ENCODE measurements at regions not wholly inside any gene's neighbourhood (a gene's known extent, or its start where the extent isn't known, plus 50 kb on each side); places are given as distances from the start of the nearest gene placed in this dataset.
A peak's percentile ranks its signal among the peaks of the same experiment; 100 is the strongest.

DNA sequence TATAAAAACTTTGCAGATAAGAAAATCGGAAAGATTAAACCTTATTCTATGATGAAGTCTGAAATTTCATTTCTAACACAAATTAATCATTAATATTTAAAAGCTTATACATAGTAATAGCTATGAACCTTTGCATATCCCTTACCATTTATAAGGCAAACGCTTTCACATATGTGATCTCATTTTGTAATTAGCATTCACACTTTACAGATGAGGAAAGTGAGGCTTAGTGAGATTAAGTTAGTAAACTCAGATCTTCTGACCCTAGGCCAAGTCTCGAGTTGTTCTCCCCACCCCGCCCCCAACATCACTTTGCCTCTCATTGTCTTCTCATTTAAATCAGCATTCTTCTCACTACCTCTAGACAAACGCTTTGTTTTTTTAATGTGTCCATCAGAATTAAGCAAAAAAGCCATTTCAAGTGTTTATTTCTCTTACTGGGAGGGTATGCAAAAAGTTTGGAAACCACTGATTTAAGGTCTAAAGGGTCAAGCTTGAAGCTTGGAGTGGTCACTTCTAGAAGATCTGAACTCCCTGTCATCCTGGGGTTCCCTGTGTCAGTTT, 172.9 kb upstream of the BCL6 start:
- H3K4me3 ChIP-seq = no peak overlapping the region

DNA sequence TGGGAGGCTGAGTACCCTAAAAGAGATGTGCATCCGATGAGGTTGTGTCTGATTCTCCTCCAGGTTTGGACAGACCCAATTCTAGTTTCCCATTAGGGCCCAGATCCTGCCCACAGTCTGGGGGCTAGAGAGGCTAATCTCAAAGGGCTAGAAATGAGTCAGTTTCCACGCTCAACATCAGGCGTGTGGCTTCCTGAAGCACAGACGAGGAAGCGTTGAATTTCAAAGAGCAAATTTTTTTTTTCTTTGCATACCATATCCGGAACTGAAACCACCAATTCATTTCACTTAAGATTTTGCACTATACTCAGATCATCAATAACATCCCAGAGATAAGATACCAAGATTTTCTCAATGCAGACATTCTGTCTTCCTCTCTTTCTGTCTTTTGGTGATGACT, 173.8 kb upstream of the BCL6 start:
- DNase-seq (ENCODE audit: low read depth in 1 of 2, low spot score in 1 of 2) = peak in 1 of 2 donors; percentile 20
- Histone ChIP-seq H3K27ac (no peak overlapping the region), H3K27me3 (no peaks in the 10 kb centered on the region), H3K4me3 (no peak overlapping the region), H3K36me3 (no peaks in the 10 kb centered on the region), H3K4me1 (ENCODE audit: low read depth) (no peaks in the 10 kb centered on the region), H3K9me3 (ENCODE audit: low read depth) (no peaks in the 10 kb centered on the region)
- TF ChIP-seq, protein P1, sequence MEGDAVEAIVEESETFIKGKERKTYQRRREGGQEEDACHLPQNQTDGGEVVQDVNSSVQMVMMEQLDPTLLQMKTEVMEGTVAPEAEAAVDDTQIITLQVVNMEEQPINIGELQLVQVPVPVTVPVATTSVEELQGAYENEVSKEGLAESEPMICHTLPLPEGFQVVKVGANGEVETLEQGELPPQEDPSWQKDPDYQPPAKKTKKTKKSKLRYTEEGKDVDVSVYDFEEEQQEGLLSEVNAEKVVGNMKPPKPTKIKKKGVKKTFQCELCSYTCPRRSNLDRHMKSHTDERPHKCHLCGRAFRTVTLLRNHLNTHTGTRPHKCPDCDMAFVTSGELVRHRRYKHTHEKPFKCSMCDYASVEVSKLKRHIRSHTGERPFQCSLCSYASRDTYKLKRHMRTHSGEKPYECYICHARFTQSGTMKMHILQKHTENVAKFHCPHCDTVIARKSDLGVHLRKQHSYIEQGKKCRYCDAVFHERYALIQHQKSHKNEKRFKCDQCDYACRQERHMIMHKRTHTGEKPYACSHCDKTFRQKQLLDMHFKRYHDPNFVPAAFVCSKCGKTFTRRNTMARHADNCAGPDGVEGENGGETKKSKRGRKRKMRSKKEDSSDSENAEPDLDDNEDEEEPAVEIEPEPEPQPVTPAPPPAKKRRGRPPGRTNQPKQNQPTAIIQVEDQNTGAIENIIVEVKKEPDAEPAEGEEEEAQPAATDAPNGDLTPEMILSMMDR (IDR thresholded peaks at IDR 0.05; ENCODE audit: low read depth, low read length) = no peak

More for the DNA sequence above, 172.9 kb upstream of the BCL6 start:
- Histone ChIP-seq H3K4me1 (ENCODE audit: low read depth) (no peaks in the 10 kb centered on the region), H3K9me3 (ENCODE audit: low read depth) (no peaks in the 10 kb centered on the region), H3K36me3 (no peaks in the 10 kb centered on the region), H3K27me3 (no peaks in the 10 kb centered on the region), H3K27ac (no peak overlapping the region)
- TF ChIP-seq, protein P1 (IDR thresholded peaks at IDR 0.05; ENCODE audit: low read depth, low read length) = no peak
- no peak for DNase-seq (ENCODE audit: low read depth in 1 of 2, low spot score in 1 of 2)

DNA sequence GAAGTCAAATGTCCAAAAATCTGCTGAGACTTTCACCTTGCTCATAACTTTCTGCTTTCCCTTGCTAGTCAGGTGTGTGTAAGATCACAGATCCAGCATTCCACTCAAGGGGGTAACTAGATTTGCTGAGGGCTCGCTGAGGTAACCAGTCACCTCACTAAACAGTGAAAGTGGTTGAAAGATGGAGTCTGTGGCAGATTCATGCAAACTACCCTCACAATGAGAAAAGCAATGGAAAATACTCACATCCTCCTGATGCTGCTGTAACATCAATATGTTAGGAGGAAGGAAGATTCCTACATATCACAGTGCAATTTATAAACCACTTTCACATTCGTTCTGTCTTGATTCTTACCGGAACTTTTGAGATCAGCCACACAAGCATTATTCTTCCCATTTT, 174.3 kb upstream of the BCL6 start:
- no peak overlapping the region for H3K27ac ChIP-seq
- no peaks in the 10 kb centered on the region for H3K36me3 ChIP-seq
- H3K27me3 ChIP-seq = no peaks in the 10 kb centered on the region
- H3K4me1 ChIP-seq (ENCODE audit: low read depth) = no peaks in the 10 kb centered on the region
- TF ChIP-seq, protein P1 (IDR thresholded peaks at IDR 0.05; ENCODE audit: low read depth, low read length) = no peak
- no peak for DNase-seq (ENCODE audit: low read depth in 1 of 2, low spot score in 1 of 2)
- H3K4me3 ChIP-seq = no peak overlapping the region
- H3K9me3 ChIP-seq (ENCODE audit: low read depth) = no peaks in the 10 kb centered on the region

DNA sequence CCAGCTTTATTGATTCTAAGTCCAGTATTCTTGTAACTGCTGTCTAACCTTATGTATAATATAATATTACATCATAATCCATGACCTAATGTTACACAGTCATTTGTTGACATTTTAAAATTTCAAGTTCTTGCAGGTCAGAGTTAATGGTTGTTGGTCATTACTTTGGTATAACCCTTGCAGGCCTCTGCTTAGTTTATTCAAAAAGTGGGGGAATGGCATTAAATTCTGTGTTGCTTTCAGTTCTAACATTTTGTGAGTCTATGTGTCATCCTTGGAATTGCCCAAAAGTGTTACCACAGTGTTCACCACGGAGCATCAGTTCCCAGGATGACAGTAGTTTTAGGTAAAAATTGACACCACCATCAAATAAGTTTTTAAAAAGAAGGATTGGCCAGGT, 174.8 kb upstream of the BCL6 start:
- no peak for DNase-seq (ENCODE audit: low read depth in 1 of 2, low spot score in 1 of 2)
- TF ChIP-seq, protein P1 (IDR thresholded peaks at IDR 0.05; ENCODE audit: low read depth, low read length) = no peak
- Histone ChIP-seq H3K27me3 (no peaks in the 10 kb centered on the region), H3K9me3 (ENCODE audit: low read depth) (no peaks in the 10 kb centered on the region), H3K4me3 (no peak overlapping the region), H3K27ac (no peak overlapping the region), H3K4me1 (ENCODE audit: low read depth) (no peaks in the 10 kb centered on the region), H3K36me3 (no peaks in the 10 kb centered on the region)

DNA sequence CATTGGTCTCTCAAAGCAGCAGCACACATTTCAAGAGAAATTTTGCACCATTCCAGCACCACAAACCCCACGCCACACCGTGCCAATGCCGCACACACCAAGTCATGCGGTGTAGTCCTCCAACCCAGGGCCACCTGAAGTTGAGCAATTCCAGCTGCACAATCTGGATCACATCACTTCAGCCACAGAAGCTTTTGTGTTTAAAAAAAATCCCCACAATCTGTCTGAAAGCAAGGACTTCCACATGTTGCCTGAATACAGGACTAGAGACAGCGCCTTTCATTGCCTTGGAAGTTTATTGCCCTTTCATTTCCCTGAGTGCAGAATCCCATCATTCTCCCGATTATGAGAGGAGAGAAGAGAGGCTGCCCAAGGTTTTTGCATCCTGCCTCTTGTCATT, 175.6 kb upstream of the BCL6 start:
- peak in 1 of 2 donors; percentile 46 for DNase-seq (ENCODE audit: low read depth in 1 of 2, low spot score in 1 of 2)
- Histone ChIP-seq H3K4me1 (ENCODE audit: low read depth) (no peaks in the 10 kb centered on the region), H3K4me3 (no peak overlapping the region), H3K9me3 (ENCODE audit: low read depth) (no peaks in the 10 kb centered on the region), H3K27me3 (no peaks in the 10 kb centered on the region), H3K27ac (no peak overlapping the region), H3K36me3 (no peaks in the 10 kb centered on the region)
- TF ChIP-seq, protein P1 (IDR thresholded peaks at IDR 0.05; ENCODE audit: low read depth, low read length) = no peak

Measured in cardiac muscle cell (in vitro differentiated cells and primary cell).